ENCODE measurements at regions not wholly inside any gene's neighbourhood (a gene's known extent, or its start where the extent isn't known, plus 50 kb on each side); places are given as distances from the start of the nearest gene placed in this dataset.
"Not testable (repeated sequence)": the region's sequence is repeated elsewhere in the genome, so short reads cannot be mapped to it uniquely, and the experiment has no call there.

DNA sequence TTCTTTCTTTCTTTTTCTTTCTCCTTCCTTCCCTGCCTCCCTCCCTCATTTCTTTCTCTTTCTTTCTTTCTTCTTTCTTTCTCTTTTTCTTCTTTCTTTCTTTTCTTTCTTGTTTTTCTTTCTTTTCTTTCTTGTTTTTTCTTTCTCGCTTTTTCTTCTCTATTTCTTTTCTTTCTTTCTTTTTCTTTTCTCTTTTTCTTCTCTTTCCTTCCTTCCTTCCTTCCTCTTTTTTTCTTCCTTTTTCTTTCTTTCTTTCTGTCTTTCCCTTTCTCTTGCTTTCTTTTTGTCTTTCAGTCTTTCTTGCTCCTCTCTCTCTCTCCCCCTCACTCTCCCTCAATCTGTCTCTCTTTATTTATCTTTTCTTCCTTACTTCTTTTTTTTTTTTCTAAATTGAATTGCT, 472.0 kb upstream of the CHRM3 start:
- H4K20me1 ChIP-seq (ENCODE audit: insufficient read depth), result no peaks in the 10 kb centered on the region
- H3K9me3 ChIP-seq (ENCODE audit: insufficient read depth, low read depth), result no peaks in the 10 kb centered on the region
- H3K27ac ChIP-seq, result no peak overlapping the region
- H2AFZ ChIP-seq, result no peak overlapping the region
- no peak overlapping the region for H3K4me2 ChIP-seq
- intact Hi-C loops (cut with micrococcal nuclease; ENCODE audit: unreplicated experiment), result no loop called here
- no peaks in the 10 kb centered on the region for H3K27me3 ChIP-seq (ENCODE audit: insufficient read depth, low read depth)
- ChIA-PET CTCF (no interaction called here), POLR2A (ENCODE audit: unreplicated experiment) (no interaction called here)
- DNase-seq, result no peak
- no peaks in the 10 kb centered on the region for H3K4me1 ChIP-seq (replicated peaks; ENCODE audit: insufficient read depth)
- no peaks in the 10 kb centered on the region for H3F3A ChIP-seq (ENCODE audit: insufficient read depth, low read depth)
- H3K36me3 ChIP-seq (ENCODE audit: low read depth), result no peaks in the 10 kb centered on the region
- no peaks in the 10 kb centered on the region for H3K79me2 ChIP-seq (ENCODE audit: low read depth)
- no peak for TF ChIP-seq EZH2 (IDR thresholded peaks at IDR 0.05; ENCODE audit: low read depth)
- TF ChIP-seq, protein P1, sequence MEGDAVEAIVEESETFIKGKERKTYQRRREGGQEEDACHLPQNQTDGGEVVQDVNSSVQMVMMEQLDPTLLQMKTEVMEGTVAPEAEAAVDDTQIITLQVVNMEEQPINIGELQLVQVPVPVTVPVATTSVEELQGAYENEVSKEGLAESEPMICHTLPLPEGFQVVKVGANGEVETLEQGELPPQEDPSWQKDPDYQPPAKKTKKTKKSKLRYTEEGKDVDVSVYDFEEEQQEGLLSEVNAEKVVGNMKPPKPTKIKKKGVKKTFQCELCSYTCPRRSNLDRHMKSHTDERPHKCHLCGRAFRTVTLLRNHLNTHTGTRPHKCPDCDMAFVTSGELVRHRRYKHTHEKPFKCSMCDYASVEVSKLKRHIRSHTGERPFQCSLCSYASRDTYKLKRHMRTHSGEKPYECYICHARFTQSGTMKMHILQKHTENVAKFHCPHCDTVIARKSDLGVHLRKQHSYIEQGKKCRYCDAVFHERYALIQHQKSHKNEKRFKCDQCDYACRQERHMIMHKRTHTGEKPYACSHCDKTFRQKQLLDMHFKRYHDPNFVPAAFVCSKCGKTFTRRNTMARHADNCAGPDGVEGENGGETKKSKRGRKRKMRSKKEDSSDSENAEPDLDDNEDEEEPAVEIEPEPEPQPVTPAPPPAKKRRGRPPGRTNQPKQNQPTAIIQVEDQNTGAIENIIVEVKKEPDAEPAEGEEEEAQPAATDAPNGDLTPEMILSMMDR (conservative IDR thresholded peaks at IDR 0.05), result no peak
- no peak overlapping the region for H3K4me3 ChIP-seq
- no peaks in the 10 kb centered on the region for H3K9me2 ChIP-seq (ENCODE audit: insufficient read depth)
- BruUV-seq (replicated peaks), result no TSS peak

GRCh38 chr1:238913210-238913609, 473.2 kb upstream of the CHRM3 start:
- intact Hi-C loops (cut with micrococcal nuclease; ENCODE audit: unreplicated experiment), result no loop called here
- Histone ChIP-seq H3K79me2 (ENCODE audit: low read depth) (no peaks in the 10 kb centered on the region), H3K4me3 (no peak overlapping the region), H3K9me2 (ENCODE audit: insufficient read depth) (no peaks in the 10 kb centered on the region), H4K20me1 (ENCODE audit: insufficient read depth) (no peaks in the 10 kb centered on the region), H3F3A (ENCODE audit: insufficient read depth, low read depth) (no peaks in the 10 kb centered on the region), H3K27me3 (ENCODE audit: insufficient read depth, low read depth) (no peaks in the 10 kb centered on the region), H3K9me3 (ENCODE audit: insufficient read depth, low read depth) (no peaks in the 10 kb centered on the region), H2AFZ (no peak overlapping the region), H3K4me2 (no peak overlapping the region), H3K36me3 (ENCODE audit: low read depth) (no peaks in the 10 kb centered on the region), H3K27ac (no peak overlapping the region), H3K4me1 (replicated peaks; ENCODE audit: insufficient read depth) (no peaks in the 10 kb centered on the region)
- no peak for DNase-seq
- no TSS peak for BruUV-seq (replicated peaks)
- ChIA-PET POLR2A (ENCODE audit: unreplicated experiment) (no interaction called here), CTCF (no interaction called here)
- TF ChIP-seq EZH2 (IDR thresholded peaks at IDR 0.05; ENCODE audit: low read depth), result no peak
- TF ChIP-seq, protein P1 (conservative IDR thresholded peaks at IDR 0.05), result no peak

DNA sequence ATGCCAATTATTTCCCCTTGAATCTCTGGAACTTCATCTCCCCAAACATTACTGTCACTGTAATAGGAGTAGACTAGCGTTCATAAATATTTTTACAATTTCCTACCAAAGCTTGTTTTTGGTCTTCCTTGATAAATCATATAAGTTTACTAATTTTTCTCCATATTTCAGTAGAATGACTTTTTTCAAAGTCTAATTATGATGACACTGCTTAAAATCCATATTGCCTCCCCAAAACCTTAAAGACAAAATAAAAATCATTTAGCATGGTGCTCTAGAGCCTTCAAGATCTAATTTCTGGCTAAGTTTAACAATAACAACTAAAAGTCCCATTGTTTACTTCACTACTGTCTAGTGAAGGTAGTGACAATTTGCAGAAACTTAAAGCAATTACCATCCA, 474.2 kb upstream of the CHRM3 start:
- DNase-seq, result no peak
- Histone ChIP-seq H4K20me1 (ENCODE audit: insufficient read depth) (no peaks in the 10 kb centered on the region), H3K36me3 (ENCODE audit: low read depth) (no peaks in the 10 kb centered on the region), H3F3A (ENCODE audit: insufficient read depth, low read depth) (no peaks in the 10 kb centered on the region), H3K4me2 (no peak overlapping the region), H2AFZ (no peak overlapping the region), H3K4me3 (no peak overlapping the region), H3K9me3 (ENCODE audit: insufficient read depth, low read depth) (no peaks in the 10 kb centered on the region), H3K9me2 (ENCODE audit: insufficient read depth) (no peaks in the 10 kb centered on the region), H3K79me2 (ENCODE audit: low read depth) (no peaks in the 10 kb centered on the region), H3K4me1 (replicated peaks; ENCODE audit: insufficient read depth) (no peaks in the 10 kb centered on the region), H3K27me3 (ENCODE audit: insufficient read depth, low read depth) (no peaks in the 10 kb centered on the region), H3K27ac (no peak overlapping the region)
- CTCF ChIA-PET, result no interaction called here
- TF ChIP-seq EZH2 (IDR thresholded peaks at IDR 0.05; ENCODE audit: low read depth), result no peak
- TF ChIP-seq, protein P1 (conservative IDR thresholded peaks at IDR 0.05), result no peak
- intact Hi-C loops (cut with micrococcal nuclease; ENCODE audit: unreplicated experiment), result no loop called here
- BruUV-seq (replicated peaks), result no TSS peak
- POLR2A ChIA-PET (ENCODE audit: unreplicated experiment), result interaction anchor here (0.5 kb wide), 1 partner anchor 10 kb away, joined by 5 read pairs; no protein-coding TSS in a partner anchor

GRCh38 chr1:238902752-238903151, 483.6 kb upstream of the CHRM3 start:
- H2AFZ ChIP-seq; H3K9me3 ChIP-seq (ENCODE audit: insufficient read depth, low read depth); H3K9me2 ChIP-seq (ENCODE audit: insufficient read depth); DNase-seq; H3K36me3 ChIP-seq (ENCODE audit: low read depth); H3K4me1 ChIP-seq (replicated peaks; ENCODE audit: insufficient read depth); CTCF ChIA-PET; H3K4me3 ChIP-seq; H4K20me1 ChIP-seq (ENCODE audit: insufficient read depth); intact Hi-C loops (cut with micrococcal nuclease; ENCODE audit: unreplicated experiment); H3F3A ChIP-seq (ENCODE audit: insufficient read depth, low read depth); H3K27ac ChIP-seq; BruUV-seq (replicated peaks); H3K4me2 ChIP-seq; H3K79me2 ChIP-seq (ENCODE audit: low read depth); H3K27me3 ChIP-seq (ENCODE audit: insufficient read depth, low read depth): not testable (repeated sequence)
- POLR2A ChIA-PET (ENCODE audit: unreplicated experiment), result interaction anchor here (0.7 kb wide), 1 partner anchor 9 kb away, joined by 5 read pairs; no protein-coding TSS in a partner anchor
